GM19238 (cell line): ENCODE measurements at regions not wholly inside any gene's neighbourhood (a gene's known extent, or its start where the extent isn't known, plus 50 kb on each side); places are given as distances from the start of the nearest gene placed in this dataset.

ENCODE experiments used
- DNase-seq: peaks from one replicate; pipeline ENCODE4 v3.0.0; 2011; ENCODE audit warnings: low spot score; ENCODE audit not compliant: insufficient read length

- no peak for DNase-seq
Observed at GRCh38 chr10:131519723-131520605, 208.4 kb upstream of the TCERG1L start.

DNA sequence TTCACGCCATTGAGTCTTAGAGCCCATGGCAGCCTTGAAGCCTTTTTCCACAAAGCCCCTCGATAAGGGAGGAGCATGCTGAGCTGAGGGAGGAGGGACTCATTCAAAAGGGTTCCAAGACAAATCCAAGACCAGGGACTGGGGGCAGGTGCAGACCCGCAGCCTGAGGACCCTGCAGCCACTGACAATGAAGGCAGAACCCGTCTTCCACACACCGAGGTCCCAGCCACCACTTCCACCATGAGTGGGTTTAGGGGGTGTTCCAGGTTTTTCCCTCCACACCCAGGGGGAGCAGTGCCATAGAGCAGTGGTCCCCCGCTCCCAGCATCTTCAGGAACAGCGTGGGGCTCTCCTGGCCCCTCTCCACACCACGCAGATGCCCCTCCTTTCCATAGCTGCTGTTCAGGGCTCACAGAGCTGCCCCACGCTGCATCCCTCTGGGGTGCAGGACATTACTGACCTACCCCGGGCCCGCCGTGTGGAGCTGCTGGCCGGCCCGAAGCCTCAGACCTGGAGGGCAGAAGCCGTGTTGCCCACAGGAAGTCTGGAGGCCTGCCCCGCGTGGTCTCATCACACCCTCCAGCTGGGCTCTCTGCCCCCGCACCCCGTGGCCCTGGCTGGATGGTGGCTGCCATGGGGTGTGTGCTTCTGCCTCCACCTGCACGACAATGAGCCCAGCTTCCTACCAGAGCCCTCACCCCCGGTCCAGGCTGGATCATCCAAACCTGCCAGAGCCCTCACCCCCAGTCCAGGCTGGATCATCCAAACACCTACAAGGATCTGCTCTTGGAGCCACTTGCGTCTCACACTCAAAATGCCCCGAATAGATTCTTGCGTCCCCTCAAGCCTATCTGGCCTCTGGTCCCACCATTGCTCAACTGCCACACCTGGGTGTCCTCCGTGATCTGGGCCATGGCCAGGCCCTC lies 220.0 kb upstream of the TCERG1L start:
- DNase-seq, result no peak

DNA sequence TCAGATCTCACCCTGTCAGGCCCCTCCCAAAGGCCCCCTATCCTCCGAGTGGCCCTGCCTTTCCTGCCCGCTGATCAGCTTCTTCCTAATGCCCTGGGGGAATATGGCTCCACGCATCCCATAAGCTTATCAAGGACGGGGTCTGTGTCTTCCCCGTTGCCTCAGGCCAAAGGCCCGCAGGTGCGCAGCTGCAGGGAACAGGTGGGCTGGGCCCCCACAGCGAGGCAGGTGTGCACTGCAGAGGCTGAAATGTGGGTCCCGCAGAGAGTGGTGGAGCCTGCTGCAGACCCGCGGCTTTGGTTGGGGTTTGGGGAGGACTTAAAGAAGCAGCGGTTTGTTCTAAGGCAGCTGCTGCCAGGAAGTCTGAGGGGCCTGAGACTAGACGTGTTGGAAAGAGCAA lies 220.8 kb upstream of the TCERG1L start:
- no peak for DNase-seq

- no peak for DNase-seq
Observed at GRCh38 chr10:131532745-131533341, 221.3 kb upstream of the TCERG1L start.

DNA sequence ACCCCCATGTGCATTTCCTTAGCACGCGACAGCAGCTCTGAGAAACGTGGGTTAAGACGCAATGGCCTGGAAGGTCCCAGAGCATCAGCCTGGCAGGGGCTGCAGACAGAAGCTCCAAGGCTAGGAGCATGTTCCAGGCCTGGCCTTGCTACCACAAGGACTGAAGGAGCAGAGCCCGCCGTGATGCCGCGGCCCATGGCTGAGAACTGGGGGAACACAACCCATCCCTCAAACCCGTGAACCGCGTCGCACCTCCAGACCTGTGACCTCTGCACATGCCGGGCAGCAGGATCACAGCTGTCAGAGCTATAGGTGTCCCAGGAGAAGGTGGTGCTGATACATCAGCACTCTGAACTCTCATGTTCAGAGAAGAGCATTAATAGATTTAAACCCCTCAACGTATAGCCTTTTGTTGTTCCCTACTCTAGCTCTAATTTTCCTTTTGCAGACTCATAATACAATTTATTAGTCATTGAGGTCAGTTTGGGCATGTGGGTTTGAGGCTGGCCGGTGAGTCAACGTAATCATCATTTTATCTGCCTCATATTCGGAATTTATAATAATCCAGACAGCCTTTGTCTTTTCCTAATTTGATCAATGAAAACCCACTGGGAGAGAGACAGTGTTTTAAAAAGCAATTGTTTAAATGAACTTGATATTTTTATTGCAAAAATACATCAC lies 222.5 kb upstream of the TCERG1L start:
- no peak for DNase-seq

DNA sequence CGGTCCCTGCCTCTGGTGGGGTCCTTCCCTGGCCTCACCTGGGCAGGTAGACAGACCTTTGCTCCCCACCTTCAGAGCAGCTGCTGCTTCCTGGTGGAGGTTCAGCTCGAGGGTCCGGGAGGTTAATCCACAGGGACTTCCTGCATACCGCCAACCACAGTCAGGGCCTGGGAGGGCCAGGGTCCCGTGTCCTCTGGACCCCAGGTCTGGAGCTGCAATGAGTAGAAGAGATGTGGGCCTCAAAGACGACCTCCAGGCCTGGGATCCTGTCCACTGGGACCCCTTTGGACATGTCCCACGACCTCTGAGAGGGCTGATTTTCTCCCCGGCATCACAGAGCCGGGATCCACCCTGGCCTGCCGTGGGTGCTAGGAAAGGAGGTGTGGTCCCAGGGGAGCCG lies 223.3 kb upstream of the TCERG1L start:
- no peak for DNase-seq

GRCh38 chr10:131536676-131537075 lies 225.2 kb upstream of the TCERG1L start:
- no peak for DNase-seq

- no peak for DNase-seq
Observed at GRCh38 chr10:131537281-131537680, 225.8 kb upstream of the TCERG1L start.

GRCh38 chr10:131544495-131544894 lies 233.0 kb upstream of the TCERG1L start:
- DNase-seq, result no peak

DNA sequence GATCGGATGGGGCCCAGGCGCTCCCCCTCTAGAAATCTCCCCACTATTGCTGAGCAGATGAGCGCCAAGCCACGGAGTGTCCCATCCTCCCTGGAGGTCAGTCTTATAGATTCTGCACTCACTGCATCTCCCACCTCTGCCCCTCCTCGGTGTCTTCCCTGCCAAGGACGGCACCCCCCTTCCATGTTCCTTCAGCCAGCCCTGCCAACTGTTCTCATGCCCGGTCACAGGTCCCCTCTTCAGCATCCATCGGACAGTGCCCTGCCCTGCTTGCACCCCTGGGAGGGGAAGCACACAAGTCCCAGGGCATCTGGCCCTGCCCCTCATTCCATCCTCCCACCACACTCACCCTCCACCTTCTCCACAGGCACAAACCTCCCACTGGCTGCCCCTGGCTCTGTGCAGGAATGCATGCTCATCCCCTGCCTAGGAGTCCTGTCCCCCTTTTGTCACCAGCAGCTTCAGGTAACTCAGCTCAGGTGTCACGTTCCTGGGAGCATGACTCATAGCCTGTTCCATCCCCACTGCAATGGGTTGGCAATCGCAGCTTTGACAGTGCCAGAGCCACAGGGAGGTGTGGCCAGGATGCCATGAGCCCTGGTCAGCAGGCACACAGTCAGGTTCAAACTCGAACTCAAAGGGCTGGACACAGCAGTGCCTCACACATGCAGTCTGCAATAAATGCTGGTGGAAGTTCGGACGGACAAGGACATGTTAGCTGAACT lies 234.7 kb upstream of the TCERG1L start:
- no peak for DNase-seq

GRCh38 chr10:131547129-131547799 lies 235.7 kb upstream of the TCERG1L start:
- no peak for DNase-seq

GRCh38 chr10:131548176-131548575 lies 236.7 kb upstream of the TCERG1L start:
- no peak for DNase-seq

DNA sequence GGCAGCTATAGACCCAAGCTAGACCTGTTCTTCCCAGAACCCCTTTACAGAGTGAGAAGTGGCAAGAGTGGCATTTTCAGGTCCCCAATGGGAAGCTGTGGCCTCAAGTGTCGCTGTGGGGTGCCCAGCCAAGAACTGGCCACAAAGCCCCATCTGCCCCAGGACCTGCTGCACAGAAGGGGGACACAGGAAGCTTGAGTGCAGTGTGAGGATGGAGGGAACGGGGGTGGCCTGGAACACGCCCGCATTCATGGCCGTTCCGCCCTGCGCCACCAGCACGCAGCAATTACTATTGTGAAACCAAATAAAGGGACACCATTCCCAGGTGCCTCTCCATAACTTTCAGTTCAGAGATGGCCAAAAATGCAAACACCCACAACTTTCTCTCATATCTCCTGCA lies 237.6 kb upstream of the TCERG1L start:
- no peak for DNase-seq

DNA sequence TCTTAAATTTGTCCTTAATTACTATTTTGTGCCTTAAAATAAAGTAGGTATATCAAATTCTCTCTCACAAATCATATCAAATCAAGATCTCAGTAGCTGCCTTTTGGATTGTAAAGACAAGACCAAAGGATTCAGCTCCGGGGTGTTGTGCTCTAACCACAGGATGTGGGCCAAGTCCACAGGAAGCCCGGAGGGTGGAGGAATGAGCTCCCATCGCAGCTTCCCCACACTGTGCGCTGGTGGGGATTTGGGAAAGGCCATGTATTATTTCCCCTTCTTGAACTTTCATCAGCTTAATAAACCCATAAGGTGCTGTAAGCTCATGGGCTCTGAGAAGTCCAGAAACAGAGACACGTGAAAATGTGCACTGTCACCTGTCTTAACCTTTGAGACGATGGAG lies 241.6 kb upstream of the TCERG1L start:
- DNase-seq, result no peak

GRCh38 chr10:131553581-131553980 lies 242.1 kb upstream of the TCERG1L start:
- DNase-seq, result no peak

DNA sequence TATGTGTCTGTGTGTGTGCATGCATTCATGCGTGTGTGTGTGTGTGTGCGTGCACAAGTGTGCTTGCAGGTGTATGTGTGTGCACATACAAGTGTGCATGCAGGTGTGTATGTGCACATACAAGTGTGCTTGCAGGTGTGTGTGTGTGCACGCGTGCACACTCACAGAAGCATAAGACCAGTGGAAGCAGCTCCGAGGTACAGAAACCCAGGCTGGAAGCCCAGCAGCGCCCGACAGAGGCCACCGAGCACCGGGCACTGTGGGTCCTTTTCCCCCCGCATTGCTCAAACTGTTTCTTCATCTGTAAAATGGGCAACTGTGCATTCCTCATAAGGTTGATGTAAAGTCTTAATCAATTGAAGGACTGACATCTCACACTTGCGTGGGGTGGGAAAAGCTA lies 243.3 kb upstream of the TCERG1L start:
- DNase-seq, result no peak

GRCh38 chr10:131555406-131555805 lies 243.9 kb upstream of the TCERG1L start:
- no peak for DNase-seq

GRCh38 chr10:131556061-131556896 lies 244.8 kb upstream of the TCERG1L start:
- DNase-seq, result no peak

- DNase-seq, result no peak
Observed at GRCh38 chr10:131556897-131557495, 245.5 kb upstream of the TCERG1L start.
